Astrocyte of the cerebellum (primary cell): ENCODE measurements at regions not wholly inside any gene's neighbourhood (a gene's known extent, or its start where the extent isn't known, plus 50 kb on each side); places are given as distances from the start of the nearest gene placed in this dataset.

Experiments
- DNase-seq: peaks from one replicate; pipeline ENCODE4 v3.0.0-alpha.2; 2011; ENCODE audit warnings: low read depth
- H3K4me3 ChIP-seq: 2 replicates; pipeline ENCODE4 v1.5.1; 2011; ENCODE audit warnings: mild to moderate bottlenecking, low read depth, low read length, moderate library complexity
- CTCF ChIP-seq: IDR thresholded peaks from 2 replicates; pipeline ENCODE4 v1.5.1; 2012; ENCODE audit warnings: low read length, low read depth, moderate library complexity, mild to moderate bottlenecking; ENCODE audit errors: missing control alignments
- in situ Hi-C: cut with HindIII; loops from 2 replicates; pipeline ENCODE4 v1.10.0; 2017; ENCODE audit warnings: low sequenced_read_pairs

- no peak for DNase-seq
- H3K4me3 ChIP-seq, result no peak overlapping the region
- in situ Hi-C loops, result no loop called here
- TF ChIP-seq CTCF, result no peak
These were observed 280.5 kb upstream of the IRX4 start for GRCh38 chr5:2163060-2163856.

GRCh38 chr5:2160811-2161210, 278.1 kb upstream of the IRX4 start:
- in situ Hi-C loops, result no loop called here
- TF ChIP-seq CTCF, result no peak
- no peak overlapping the region for H3K4me3 ChIP-seq
- DNase-seq, result no peak

- DNase-seq, result no peak
- in situ Hi-C loops, result no loop called here
- no peak for TF ChIP-seq CTCF
- H3K4me3 ChIP-seq, result no peak overlapping the region
These were observed 276.0 kb upstream of the IRX4 start for GRCh38 chr5:2158767-2159166.

GRCh38 chr5:2158109-2158508, 275.4 kb upstream of the IRX4 start:
- no peak for TF ChIP-seq CTCF
- no peak for DNase-seq
- no peak overlapping the region for H3K4me3 ChIP-seq
- in situ Hi-C loops, result no loop called here

- in situ Hi-C loops, result no loop called here
- DNase-seq, result no peak
- H3K4me3 ChIP-seq, result no peak overlapping the region
- TF ChIP-seq CTCF, result no peak
These were observed 274.6 kb upstream of the IRX4 start for GRCh38 chr5:2157372-2157771.

- in situ Hi-C loops, result no loop called here
- no peak overlapping the region for H3K4me3 ChIP-seq
- no peak for DNase-seq
- TF ChIP-seq CTCF, result no peak
These were observed 273.8 kb upstream of the IRX4 start for GRCh38 chr5:2156358-2157059.
